Tibial nerve (tissue), 4 donors: ENCODE measurements at regions not wholly inside any gene's neighbourhood (a gene's known extent, or its start where the extent isn't known, plus 50 kb on each side); places are given as distances from the start of the nearest gene placed in this dataset.
"Not testable (repeated sequence)": the region's sequence is repeated elsewhere in the genome, so short reads cannot be mapped to it uniquely, and the experiment has no call there.

ENCODE experiments used
- CTCF ChIP-seq, 5 experiments: fragments of 200-600 bp in 3 of 5; fragments of 450-650 bp in 2 of 5; sonication (generic) in 3 of 5; IDR thresholded peaks; one replicate each; pipeline ENCODE4 v1.5.1; 2016 to 2019; ENCODE audit warnings: antibody characterized with exemption in 5 of 5, mild to moderate bottlenecking in 3 of 5, moderate library complexity in 2 of 5
- EP300 ChIP-seq, 2 donors: sonication (generic); formaldehyde crosslinking; IDR thresholded peaks; one replicate each; pipeline ENCODE4 v1.6.1; 2017; ENCODE audit warnings: antibody characterized with exemption in 2 of 2, mild to moderate bottlenecking in 1 of 2
- POLR2A ChIP-seq, 2 donors: fragments of 450-650 bp; IDR thresholded peaks; one replicate each; pipeline ENCODE4 v1.6.1; 2017; ENCODE audit warnings: antibody characterized with exemption in 2 of 2, mild to moderate bottlenecking in 2 of 2, moderate library complexity in 2 of 2

- TF ChIP-seq CTCF, EP300, POLR2A (IDR thresholded peaks at IDR 0.05): not testable (repeated sequence)
Observed at GRCh38 chr6:11940532-11941166, 71.5 kb upstream of the HIVEP1 start.
